Stimulated activated CD4-positive, alpha-beta T cell treated with anti-CD3 and anti-CD28 coated beads, Interleukin-15, amount 100 ng/mL, for 1 hour (primary cell): ENCODE measurements at regions not wholly inside any gene's neighbourhood (a gene's known extent, or its start where the extent isn't known, plus 50 kb on each side); places are given as distances from the start of the nearest gene placed in this dataset.
"Not testable (repeated sequence)": the region's sequence is repeated elsewhere in the genome, so short reads cannot be mapped to it uniquely, and the experiment has no call there.

Experiments used
- DNase-seq, 2 donors: peaks; one replicate each; pipeline ENCODE4 v3.0.0-alpha.2; 2020; ENCODE audit warnings: low read depth in 1 of 2, low spot score in 1 of 2

- no peak for DNase-seq
These were observed 928.4 kb upstream of the WWC1 start for GRCh38 chr5:167363065-167363464.

- DNase-seq, result no peak
These were observed 916.3 kb upstream of the WWC1 start for GRCh38 chr5:167375125-167375524.

GRCh38 chr5:167378894-167379723 is 912.3 kb upstream of the WWC1 start:
- DNase-seq, result no peak

- no peak for DNase-seq
These were observed 910.0 kb upstream of the WWC1 start for GRCh38 chr5:167381457-167381856.

- no peak for DNase-seq
These were observed 901.9 kb upstream of the WWC1 start for GRCh38 chr5:167389537-167389936.

DNA sequence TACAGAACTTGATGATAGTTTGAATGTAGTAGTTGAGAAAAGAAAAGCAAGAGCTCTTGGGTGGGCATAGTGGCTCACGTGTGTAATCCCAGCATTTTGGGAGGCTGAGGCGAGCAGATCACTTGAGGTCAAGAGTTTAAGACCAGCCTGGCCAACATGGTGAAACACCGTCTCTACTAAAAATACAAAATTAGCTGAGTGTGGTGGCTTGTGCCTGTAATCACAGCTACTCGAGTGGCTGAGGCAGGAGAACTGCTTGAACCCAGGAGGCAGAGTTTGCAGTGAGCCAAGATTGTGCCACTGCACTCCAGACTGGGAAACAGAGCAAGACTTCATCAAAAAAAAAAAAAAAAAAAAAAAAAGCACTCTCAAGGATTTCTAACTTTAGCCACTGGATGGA is 900.2 kb upstream of the WWC1 start:
- DNase-seq, result not testable (repeated sequence)

GRCh38 chr5:167392240-167392639 is 899.2 kb upstream of the WWC1 start:
- no peak for DNase-seq

DNA sequence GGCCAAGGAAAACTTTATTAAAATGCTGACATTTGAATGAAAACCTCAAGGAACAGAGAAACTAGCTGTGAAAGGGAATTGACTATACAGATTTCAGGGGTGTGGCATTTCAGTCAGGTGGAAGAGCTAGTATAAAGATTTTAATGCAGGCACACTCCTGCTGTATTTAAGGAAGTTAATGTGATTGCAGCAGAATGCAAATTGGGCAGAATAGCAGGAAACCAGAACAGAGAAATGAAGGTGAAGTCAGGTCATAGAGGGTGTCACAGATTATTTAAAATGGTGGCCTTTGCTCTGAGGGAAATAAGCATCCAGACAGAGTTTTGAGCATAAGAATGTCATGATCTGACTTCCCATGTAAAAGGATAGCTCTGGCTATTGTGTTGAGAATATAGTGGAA is 898.1 kb upstream of the WWC1 start:
- no peak for DNase-seq

GRCh38 chr5:167402671-167403070 is 888.8 kb upstream of the WWC1 start:
- no peak for DNase-seq

DNA sequence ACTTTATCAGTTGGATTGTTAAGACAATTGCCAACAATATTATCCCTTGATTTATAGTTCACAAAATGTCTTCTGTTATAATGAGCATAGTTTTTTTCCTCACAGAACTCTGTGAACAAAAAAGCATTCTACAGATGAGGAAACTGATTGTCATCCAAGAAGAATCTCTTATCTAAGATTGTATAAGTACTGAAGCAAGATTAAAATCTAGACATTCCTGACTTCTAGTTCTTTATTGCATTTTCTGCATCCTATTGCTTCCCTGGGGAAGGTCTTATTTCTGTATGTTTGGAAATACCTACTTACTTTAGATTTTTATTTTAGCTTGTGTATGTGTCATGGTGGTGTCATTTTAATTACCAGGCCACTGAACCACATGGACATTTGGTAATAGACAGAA is 884.9 kb upstream of the WWC1 start:
- DNase-seq, result no peak

DNA sequence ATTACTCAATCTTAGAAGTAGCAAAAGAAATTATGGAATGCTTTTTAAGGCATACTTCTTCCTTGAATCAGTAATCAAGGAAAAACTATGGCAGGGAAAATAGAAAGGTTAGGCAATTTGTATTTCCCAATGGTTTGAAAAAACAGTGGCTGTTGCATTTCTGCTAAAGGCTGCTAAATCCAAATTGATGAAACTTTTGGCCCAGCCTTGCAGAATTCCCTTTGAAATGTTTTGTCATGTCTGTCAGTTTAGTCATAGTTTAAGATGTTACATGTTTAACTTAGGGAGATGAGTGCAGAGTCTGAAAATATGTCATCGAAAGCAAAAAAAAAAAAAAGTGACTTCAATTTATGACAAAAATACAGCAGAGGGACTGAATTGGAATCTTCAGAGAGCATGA is 878.9 kb upstream of the WWC1 start:
- no peak for DNase-seq

DNA sequence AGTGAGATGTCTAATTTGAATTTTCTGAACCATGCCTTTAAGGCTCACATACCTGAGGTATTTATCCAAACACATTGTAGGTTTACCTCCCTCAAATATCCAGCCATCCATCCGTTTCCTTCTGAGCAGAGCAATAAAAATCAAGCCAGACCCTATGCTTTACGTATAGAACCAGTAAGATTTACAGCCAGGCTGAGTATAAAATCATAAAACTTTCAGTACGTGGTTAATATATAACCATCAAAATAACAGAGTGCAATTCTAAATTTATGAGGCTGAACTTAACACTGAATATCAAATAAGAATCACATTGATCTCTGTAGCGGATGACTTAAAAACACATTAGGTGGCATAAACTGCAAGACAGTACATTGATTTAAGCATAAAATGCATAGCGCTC is 877.9 kb upstream of the WWC1 start:
- no peak for DNase-seq

DNA sequence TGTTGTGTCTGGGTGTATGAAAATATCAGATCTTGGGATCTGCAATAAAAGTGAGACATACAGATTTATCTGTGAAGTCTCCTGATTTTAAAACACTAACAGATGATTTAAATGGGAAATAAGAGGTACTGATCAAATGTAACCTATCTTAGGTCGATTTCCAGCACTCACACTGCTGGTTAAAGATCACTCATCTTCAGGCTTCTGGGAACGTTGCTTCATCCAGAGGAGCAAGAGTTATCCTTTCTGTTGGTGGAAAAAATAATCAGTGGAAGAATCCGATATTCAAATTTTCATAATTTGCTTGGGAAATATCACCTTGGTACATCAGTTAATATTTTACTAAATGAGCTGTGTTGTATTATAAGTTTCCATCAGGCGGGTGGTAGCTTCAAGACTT is 876.8 kb upstream of the WWC1 start:
- DNase-seq, result no peak

- no peak for DNase-seq
These were observed 875.4 kb upstream of the WWC1 start for GRCh38 chr5:167415779-167416746.

DNA sequence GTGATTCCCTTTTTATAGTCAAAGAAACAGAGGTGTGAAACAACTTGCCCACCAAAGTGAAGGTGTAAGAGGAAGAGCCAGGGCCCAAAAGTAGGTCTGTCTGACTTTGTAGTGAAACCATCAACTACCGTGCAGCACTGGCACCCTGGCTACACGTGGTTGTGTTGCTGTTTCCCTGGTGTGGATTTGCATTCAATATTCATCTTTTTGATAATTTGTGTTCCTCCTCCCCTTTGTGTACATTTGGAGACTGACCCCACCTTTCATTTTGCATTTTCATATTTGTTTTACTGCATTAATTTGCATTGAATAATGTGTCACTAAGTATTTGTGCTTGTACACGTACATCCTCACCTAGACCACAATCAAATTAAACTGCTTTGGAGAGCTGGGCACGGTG is 873.8 kb upstream of the WWC1 start:
- DNase-seq, result no peak

- DNase-seq, result no peak
These were observed 866.3 kb upstream of the WWC1 start for GRCh38 chr5:167425161-167425560.

DNA sequence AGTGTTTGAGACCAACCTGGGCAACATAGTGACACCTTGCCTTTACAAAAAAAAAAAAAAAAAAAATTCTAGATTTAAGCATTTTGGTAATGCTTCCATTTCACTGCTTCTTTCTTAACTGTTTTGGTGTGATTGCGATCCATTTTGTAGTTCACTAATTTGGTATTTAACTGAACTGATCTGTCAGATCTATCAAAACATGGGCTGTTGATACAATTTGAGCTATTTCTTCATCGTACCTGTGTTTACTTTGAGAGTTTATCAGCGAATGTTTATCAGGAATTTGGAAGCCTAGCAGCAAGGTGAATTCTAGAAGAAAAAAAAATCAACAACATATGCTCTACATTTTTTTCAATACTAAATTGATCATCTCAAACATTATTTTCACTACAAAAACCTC is 864.9 kb upstream of the WWC1 start:
- DNase-seq, result no peak

- DNase-seq, result not testable (repeated sequence)
These were observed 863.8 kb upstream of the WWC1 start for GRCh38 chr5:167427641-167428040.

GRCh38 chr5:167440846-167441245 is 850.6 kb upstream of the WWC1 start:
- DNase-seq, result no peak

DNA sequence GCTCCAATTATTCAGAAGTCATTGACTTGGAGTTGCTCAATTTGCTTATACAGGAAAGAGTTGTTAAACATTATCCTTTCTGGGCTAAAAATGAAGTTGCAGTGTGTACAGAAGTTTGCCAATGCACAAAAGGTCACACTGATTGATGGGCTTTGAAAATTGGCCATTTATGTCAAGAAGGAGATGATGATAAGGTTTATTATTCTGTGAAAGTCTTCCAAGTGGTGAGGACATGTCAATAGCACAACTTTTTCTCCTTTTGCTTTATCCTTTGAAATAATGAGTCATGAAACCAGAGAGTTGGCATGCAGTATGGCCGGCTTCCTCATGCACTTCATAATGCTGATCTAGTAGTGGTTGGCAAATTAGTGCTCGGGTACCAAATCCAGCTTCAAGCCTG is 848.5 kb upstream of the WWC1 start:
- DNase-seq, result no peak

GRCh38 chr5:167447466-167448375 is 843.7 kb upstream of the WWC1 start:
- DNase-seq, result no peak
